Astrocyte (in vitro differentiated cells and primary cell): ENCODE measurements at regions not wholly inside any gene's neighbourhood (a gene's known extent, or its start where the extent isn't known, plus 50 kb on each side); places are given as distances from the start of the nearest gene placed in this dataset.
A peak's percentile ranks its signal among the peaks of the same experiment; 100 is the strongest.

Source experiments
- DNase-seq: peaks from one replicate; pipeline ENCODE4 v3.0.0-alpha.2; 2010; ENCODE audit warnings: low read depth
- FAIRE-seq: peaks from 2 replicates; lab custom pipeline; 2011; peaks lifted over from hg19 to GRCh38; lab: Jason Lieb, UNC
- H2AFZ ChIP-seq: 2 replicates; pipeline ENCODE4 v1.6.0; 2012; ENCODE audit warnings: low read depth, low read length, inconsistent platforms
- H3K27ac ChIP-seq: 2 replicates; pipeline ENCODE4 v1.5.1; 2011; ENCODE audit warnings: low read depth, low read length, inconsistent platforms
- H3K27me3 ChIP-seq: 2 replicates; pipeline ENCODE4 v1.6.0; 2011; ENCODE audit warnings: low read length, inconsistent platforms; ENCODE audit not compliant: insufficient read depth
- H3K36me3 ChIP-seq: 2 replicates; pipeline ENCODE4 v1.5.1; 2011; ENCODE audit warnings: low read length, inconsistent platforms; ENCODE audit not compliant: insufficient read depth
- H3K4me1 ChIP-seq: 2 replicates; pipeline ENCODE4 v1.5.1; 2011; ENCODE audit warnings: low read length, inconsistent platforms; ENCODE audit not compliant: insufficient read depth
- H3K4me2 ChIP-seq: 2 replicates; pipeline ENCODE4 v1.6.0; 2012; ENCODE audit warnings: low read length, inconsistent platforms
- H3K4me3 ChIP-seq: 2 replicates; pipeline ENCODE4 v1.5.1; 2011; ENCODE audit warnings: low read depth, mild to moderate bottlenecking, low read length, inconsistent platforms; ENCODE audit not compliant: insufficient read depth
- H3K79me2 ChIP-seq: 2 replicates; pipeline ENCODE4 v1.6.0; 2012; ENCODE audit warnings: mild to moderate bottlenecking, low read length, inconsistent platforms; ENCODE audit not compliant: insufficient read depth
- H3K9ac ChIP-seq: 2 replicates; pipeline ENCODE4 v1.6.0; 2012; ENCODE audit warnings: mild to moderate bottlenecking, low read length, inconsistent platforms
- H3K9me3 ChIP-seq: 2 replicates; pipeline ENCODE4 v1.5.1; 2012; ENCODE audit warnings: low read depth, mild to moderate bottlenecking, low read length, inconsistent platforms; ENCODE audit not compliant: insufficient read depth
- H4K20me1 ChIP-seq: 2 replicates; pipeline ENCODE4 v1.6.0; 2012; ENCODE audit warnings: low read length, inconsistent platforms; ENCODE audit not compliant: insufficient read depth
- H3K27ac Mint-ChIP-seq: one replicate; pipeline ENCODE4 v1.8.0; 2021; ENCODE audit warnings: mild to moderate bottlenecking, mixed read lengths; ENCODE audit not compliant: unreplicated experiment
- H3K27me3 Mint-ChIP-seq: one replicate; pipeline ENCODE4 v1.8.0; 2021; ENCODE audit warnings: low read depth, mixed read lengths; ENCODE audit not compliant: unreplicated experiment
- H3K36me3 Mint-ChIP-seq: one replicate; pipeline ENCODE4 v1.8.0; 2021; ENCODE audit warnings: low read depth, mixed read lengths; ENCODE audit not compliant: unreplicated experiment
- H3K4me1 Mint-ChIP-seq: one replicate; pipeline ENCODE4 v1.8.0; 2021; ENCODE audit warnings: low read depth, mixed read lengths; ENCODE audit not compliant: unreplicated experiment
- H3K4me3 Mint-ChIP-seq: one replicate; pipeline ENCODE4 v1.8.0; 2021; ENCODE audit warnings: mild to moderate bottlenecking, moderate library complexity, mixed read lengths; ENCODE audit not compliant: unreplicated experiment
- H3K9me3 Mint-ChIP-seq: one replicate; pipeline ENCODE4 v1.8.0; 2021; ENCODE audit warnings: mild to moderate bottlenecking, mixed read lengths; ENCODE audit not compliant: unreplicated experiment
- CTCF ChIP-seq: IDR thresholded peaks from 2 replicates; pipeline ENCODE4 v1.5.1; 2011; ENCODE audit warnings: low read depth, mild to moderate bottlenecking, inconsistent platforms, low read length, moderate library complexity; ENCODE audit not compliant: insufficient read depth
- EZH2 ChIP-seq: IDR thresholded peaks from 2 replicates; pipeline ENCODE4 v1.6.1; 2012; ENCODE audit warnings: mild to moderate bottlenecking, low read length, inconsistent platforms; ENCODE audit not compliant: insufficient read depth

DNA sequence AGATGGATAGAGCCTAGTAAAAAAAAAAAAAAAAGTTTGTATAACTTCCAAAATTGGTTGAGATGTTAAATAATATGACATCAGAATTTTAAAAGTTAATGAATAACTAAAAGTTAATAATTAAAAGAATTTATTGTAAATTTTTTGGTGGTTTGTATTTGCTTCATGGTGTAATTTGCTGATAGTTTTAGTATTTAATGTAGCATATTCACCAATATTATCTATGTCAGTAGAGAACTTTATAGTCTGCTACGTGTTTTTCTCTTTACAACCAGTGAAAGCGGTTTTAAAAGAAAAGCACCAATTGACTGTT is 51.8 kb upstream of the STEAP4 start:
- no peaks in the 10 kb centered on the region for H3K27me3 ChIP-seq

DNA sequence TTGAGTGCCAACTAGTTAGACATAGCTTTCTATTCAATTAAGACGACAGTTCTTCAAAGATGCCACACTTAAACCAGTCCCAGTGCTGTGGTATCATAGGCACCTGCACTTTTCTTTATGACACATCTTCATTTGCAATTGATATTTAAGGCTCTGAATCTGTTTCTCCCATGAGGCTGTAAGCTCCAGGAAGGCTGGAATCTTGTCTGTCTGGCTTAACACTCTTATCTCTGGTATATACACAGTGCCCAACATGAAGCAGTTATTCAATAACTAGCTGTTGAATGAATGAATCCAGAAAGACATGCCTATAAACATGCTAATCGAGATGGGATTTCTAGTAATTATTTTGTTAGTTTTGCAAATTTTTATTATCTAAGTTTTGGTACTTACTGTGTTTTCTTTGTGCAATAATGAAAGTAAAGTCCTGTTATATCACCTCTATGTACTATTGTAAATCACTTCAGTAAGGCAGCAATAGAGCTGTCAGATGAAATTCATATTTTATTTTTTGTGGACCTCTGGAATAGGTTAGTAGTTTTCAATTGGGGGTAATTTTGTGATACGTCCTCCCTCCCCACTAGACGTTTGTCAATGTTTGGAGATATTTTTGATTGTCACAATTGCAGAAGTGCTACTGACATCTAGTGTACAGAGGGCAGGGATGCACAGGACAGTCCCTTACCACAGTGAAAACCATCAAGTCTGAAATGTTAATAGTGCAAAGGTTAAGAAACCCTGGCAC is 51.3 kb upstream of the STEAP4 start:
- no peak overlapping the region for H3K27ac Mint-ChIP-seq
- H3K36me3 Mint-ChIP-seq = no peaks in the 10 kb centered on the region
- no peaks in the 10 kb centered on the region for H3K36me3 ChIP-seq
- no peaks in the 10 kb centered on the region for H3K9me3 ChIP-seq
- no peak overlapping the region for H3K27ac ChIP-seq
- no peak overlapping the region for H3K4me3 Mint-ChIP-seq
- H3K9me3 Mint-ChIP-seq = no peaks in the 10 kb centered on the region
- TF ChIP-seq CTCF (peak; percentile 31), EZH2 (no peak)
- H4K20me1 ChIP-seq = no peaks in the 10 kb centered on the region
- H3K79me2 ChIP-seq = no peaks in the 10 kb centered on the region
- DNase-seq (no peak), FAIRE-seq (no peak)
- no peaks in the 10 kb centered on the region for H3K27me3 ChIP-seq
- H3K4me1 Mint-ChIP-seq = no peaks in the 10 kb centered on the region
- H2AFZ ChIP-seq = no peak overlapping the region
- H3K27me3 Mint-ChIP-seq = peaks cover 2% of the 10 kb centered on the region
- H3K9ac ChIP-seq = no peak overlapping the region
- H3K4me1 ChIP-seq = no peaks in the 10 kb centered on the region
- H3K4me2 ChIP-seq = no peak overlapping the region
- no peak overlapping the region for H3K4me3 ChIP-seq

More for the DNA sequence above, 51.8 kb upstream of the STEAP4 start:
- Histone ChIP-seq H3K9ac (no peak overlapping the region), H3K4me2 (no peak overlapping the region), H3K9me3 (no peaks in the 10 kb centered on the region), H3K4me1 (no peaks in the 10 kb centered on the region), H3K4me3 (no peak overlapping the region), H4K20me1 (no peaks in the 10 kb centered on the region), H3K36me3 (no peaks in the 10 kb centered on the region), H3K79me2 (no peaks in the 10 kb centered on the region), H2AFZ (no peak overlapping the region), H3K27ac (no peak overlapping the region)
- Mint-ChIP-seq H3K27me3 (no peaks in the 10 kb centered on the region), H3K36me3 (no peaks in the 10 kb centered on the region), H3K4me1 (no peaks in the 10 kb centered on the region), H3K27ac (no peak overlapping the region), H3K4me3 (no peak overlapping the region), H3K9me3 (no peaks in the 10 kb centered on the region)
- no peak for TF ChIP-seq CTCF
- TF ChIP-seq EZH2 = no peak
- DNase-seq = no peak
- FAIRE-seq = no peak

- H3K4me2 ChIP-seq = no peak overlapping the region
- DNase-seq (peak; percentile 6), FAIRE-seq (no peak)
- no peaks in the 10 kb centered on the region for H3K79me2 ChIP-seq
- no peaks in the 10 kb centered on the region for H3K9me3 Mint-ChIP-seq
- H3K4me1 Mint-ChIP-seq = no peaks in the 10 kb centered on the region
- no peaks in the 10 kb centered on the region for H4K20me1 ChIP-seq
- H3K4me3 ChIP-seq = no peak overlapping the region
- no peaks in the 10 kb centered on the region for H3K36me3 Mint-ChIP-seq
- H3K36me3 ChIP-seq = no peaks in the 10 kb centered on the region
- H2AFZ ChIP-seq = no peak overlapping the region
- no peak overlapping the region for H3K9ac ChIP-seq
- H3K27ac ChIP-seq = no peak overlapping the region
- H3K27me3 ChIP-seq = no peaks in the 10 kb centered on the region
- H3K9me3 ChIP-seq = no peaks in the 10 kb centered on the region
- no peaks in the 10 kb centered on the region for H3K4me1 ChIP-seq
- TF ChIP-seq EZH2 (no peak), CTCF (no peak)
- H3K27ac Mint-ChIP-seq = no peak overlapping the region
- no peak overlapping the region for H3K4me3 Mint-ChIP-seq
- H3K27me3 Mint-ChIP-seq = peaks cover 4% of the 10 kb centered on the region
Observed at GRCh38 chr7:88357294-88357693, 50.6 kb upstream of the STEAP4 start.
